Endothelial cell of umbilical vein (primary cell): ENCODE measurements at regions not wholly inside any gene's neighbourhood (a gene's known extent, or its start where the extent isn't known, plus 50 kb on each side); places are given as distances from the start of the nearest gene placed in this dataset.

Experiments used
- BruUV-seq: library from RNA; stranded (reverse); fragments of 400-500 nt; replicated peaks from 2 replicates; lab custom pipeline; 2021; lab: Mats Ljungman, UMichigan
- CTCF ChIA-PET: fragments of 300-600, 350-600 bp; sonication (Branson Sonifier 250); formaldehyde crosslinking; loops from one replicate; lab custom pipeline; 2021; ENCODE audit warnings: antibody characterized with exemption, inconsistent platforms; lab: Charles Lee
- POLR2A ChIA-PET: fragments of 300-600, 350-600 bp; sonication (Branson Sonifier 250); formaldehyde crosslinking; loops from one replicate; lab custom pipeline; 2021; ENCODE audit warnings: antibody characterized with exemption, inconsistent platforms; lab: Charles Lee
- DNase-seq: peaks from one replicate; pipeline ENCODE4 v3.0.0-alpha.2; 2011; ENCODE audit warnings: low read depth, low spot score
- FAIRE-seq: peaks from 2 replicates; lab custom pipeline; 2011; peaks lifted over from hg19 to GRCh38; lab: Jason Lieb, UNC
- H2AFZ ChIP-seq: 2 replicates; pipeline ENCODE4 v1.6.0; 2012; ENCODE audit warnings: low read depth, low read length, control low read depth, inconsistent platforms
- H3K27ac ChIP-seq: 2 replicates; pipeline ENCODE4 v1.5.1; 2011; ENCODE audit warnings: low read depth, mild to moderate bottlenecking, control low read depth, low read length, moderate library complexity; ENCODE audit not compliant: insufficient read depth
- H3K27me3 ChIP-seq, 2 experiments: 2 replicates each; pipeline versions ENCODE4 v1.6.0 to v1.6.1; 2011; ENCODE audit warnings: low read length in 2 of 2, mixed read lengths in 1 of 2; ENCODE audit not compliant: control insufficient read depth in 2 of 2, insufficient read depth in 2 of 2
- H3K36me3 ChIP-seq, 2 experiments: 2 replicates in 1 of 2; 3 replicates in 1 of 2; pipeline ENCODE4 v1.5.1; 2011; ENCODE audit warnings: low read length in 2 of 2, mild to moderate bottlenecking in 1 of 2, moderate library complexity in 1 of 2; ENCODE audit not compliant: control insufficient read depth in 2 of 2, insufficient read depth in 2 of 2; ENCODE audit errors: extremely low read depth in 1 of 2
- H3K4me1 ChIP-seq: 3 replicates; pipeline ENCODE4 v1.5.1; 2011; ENCODE audit warnings: mild to moderate bottlenecking, low read length; ENCODE audit not compliant: control insufficient read depth, insufficient read depth; ENCODE audit errors: extremely low read depth
- H3K4me2 ChIP-seq: 2 replicates; pipeline ENCODE4 v1.6.1; 2011; ENCODE audit warnings: low read length, control low read depth, mixed read lengths; ENCODE audit not compliant: insufficient read depth
- H3K4me3 ChIP-seq, 3 experiments: fragments of 200-600 bp in 1 of 3; sonication (generic), shearing (Covaris generic) in 1 of 3; replicated peaks in 1 of 3; 2 replicates each; pipeline ENCODE4 v1.5.1; 2011 to 2016; ENCODE audit warnings: control low read depth in 3 of 3, low read length in 3 of 3, mild to moderate bottlenecking in 2 of 3, inconsistent platforms in 1 of 3, low read depth in 1 of 3, moderate library complexity in 1 of 3; ENCODE audit not compliant: insufficient read depth in 1 of 3
- H3K79me2 ChIP-seq: 2 replicates; pipeline ENCODE4 v1.6.0; 2012; ENCODE audit warnings: low read length, inconsistent platforms; ENCODE audit not compliant: control insufficient read depth, insufficient read depth
- H3K9ac ChIP-seq: replicated peaks from 2 replicates; pipeline ENCODE3; 2011; ENCODE audit warnings: low read length, control low read depth; ENCODE audit not compliant: insufficient read depth; ENCODE audit errors: extremely low read depth
- H3K9me1 ChIP-seq: replicated peaks from 3 replicates; pipeline ENCODE4 v1.6.0; 2011; ENCODE audit warnings: mild to moderate bottlenecking, low read length; ENCODE audit not compliant: control insufficient read depth, insufficient read depth; ENCODE audit errors: extremely low read depth
- H3K9me3 ChIP-seq: replicated peaks from 2 replicates; pipeline ENCODE4 v1.5.1; 2012; ENCODE audit warnings: low read length, inconsistent platforms; ENCODE audit not compliant: control insufficient read depth, insufficient read depth
- H4K20me1 ChIP-seq: replicated peaks from 2 replicates; pipeline ENCODE3; 2011; ENCODE audit warnings: mild to moderate bottlenecking, low read length; ENCODE audit not compliant: control insufficient read depth, insufficient read depth; ENCODE audit errors: extremely low read depth
- EZH2 ChIP-seq: IDR thresholded peaks from 2 replicates; pipeline ENCODE4 v1.6.1; 2012; ENCODE audit warnings: borderline replicate concordance, low read depth, mild to moderate bottlenecking, moderate library complexity, low read length, inconsistent platforms; ENCODE audit not compliant: severe bottlenecking
- FOS ChIP-seq: IDR thresholded peaks from 2 replicates; pipeline ENCODE4 v1.6.1; 2011; ENCODE audit warnings: mild to moderate bottlenecking, low read length, moderate library complexity, borderline replicate concordance; ENCODE audit not compliant: insufficient read depth
- GATA2 ChIP-seq: IDR thresholded peaks from 2 replicates; pipeline ENCODE4 v1.7.0; 2011; ENCODE audit warnings: low read depth, mild to moderate bottlenecking, moderate library complexity, mixed read lengths, low read length; ENCODE audit not compliant: insufficient read length, insufficient read depth
- JUN ChIP-seq: IDR thresholded peaks from 2 replicates; pipeline ENCODE4 v1.6.1; 2011; ENCODE audit warnings: borderline replicate concordance, low read depth; ENCODE audit not compliant: insufficient read length, insufficient read depth
- MAX ChIP-seq: IDR thresholded peaks from 2 replicates; pipeline ENCODE4 v1.6.1; 2011; ENCODE audit not compliant: insufficient read depth, insufficient read length
- MYC ChIP-seq: IDR thresholded peaks from one replicate; pipeline ENCODE4 v1.6.1; 2011; ENCODE audit warnings: mild to moderate bottlenecking, low read depth, low read length
- POLR2A ChIP-seq: IDR thresholded peaks from 2 replicates; pipeline ENCODE4 v1.6.1; 2012; ENCODE audit warnings: low read depth, mild to moderate bottlenecking, control low read depth, low read length
- POLR2AphosphoS5 ChIP-seq: IDR thresholded peaks from 2 replicates; pipeline ENCODE4 v1.6.1; 2012; ENCODE audit warnings: low read depth, mild to moderate bottlenecking, control low read depth, low read length, moderate library complexity; ENCODE audit not compliant: insufficient read depth
- dilution Hi-C: fragments of 300-500 bp; cut with MboI; formaldehyde crosslinking; loops from one replicate; pipeline ENCODE4 v1.15.0; 2019; ENCODE audit warnings: low sequenced_read_pairs; ENCODE audit not compliant: extremely low pct_ligation_motif_present
- intact Hi-C: fragments of 100-400 bp; cut with micrococcal nuclease; formaldehyde crosslinking; loops from one replicate; pipeline ENCODE4 v1.10.0; 2022
- TF ChIP-seq, protein P1 (sequence below), 2 donors: IDR thresholded peaks; 1 replicate in 1 of 2; 2 replicates in 1 of 2; pipeline ENCODE4 v1.5.1; 2011; ENCODE audit warnings: low read length in 2 of 2, mild to moderate bottlenecking in 2 of 2, moderate library complexity in 2 of 2, control low read depth in 1 of 2, inconsistent platforms in 1 of 2, low read depth in 1 of 2; ENCODE audit not compliant: insufficient read depth in 1 of 2; ENCODE audit errors: extremely low read depth in 1 of 2

GRCh38 chr16:60484901-60485300, 1551.3 kb downstream of the CDH8 start:
- no peaks in the 10 kb centered on the region for H3K4me1 ChIP-seq
- no peak overlapping the region for H3K4me2 ChIP-seq
- no peaks in the 10 kb centered on the region for H3K9me3 ChIP-seq
- H3K9ac ChIP-seq: no peak overlapping the region
- no peak overlapping the region for H3K4me3 ChIP-seq
- no peaks in the 10 kb centered on the region for H3K9me1 ChIP-seq
- intact Hi-C loops (no loop called here), dilution Hi-C loops (no loop called here)
- no peaks in the 10 kb centered on the region for H3K36me3 ChIP-seq
- no peak overlapping the region for H2AFZ ChIP-seq
- no peaks in the 10 kb centered on the region for H4K20me1 ChIP-seq
- H3K27ac ChIP-seq: no peak overlapping the region
- POLR2A ChIA-PET: no interaction called here
- FAIRE-seq: no peak
- no TSS peak for BruUV-seq
- no peak for DNase-seq
- CTCF ChIA-PET: no interaction called here
- no peaks in the 10 kb centered on the region for H3K79me2 ChIP-seq
- H3K27me3 ChIP-seq: no peaks in the 10 kb centered on the region
- TF ChIP-seq JUN (no peak), MAX (no peak), EZH2 (no peak), GATA2 (no peak)

DNA sequence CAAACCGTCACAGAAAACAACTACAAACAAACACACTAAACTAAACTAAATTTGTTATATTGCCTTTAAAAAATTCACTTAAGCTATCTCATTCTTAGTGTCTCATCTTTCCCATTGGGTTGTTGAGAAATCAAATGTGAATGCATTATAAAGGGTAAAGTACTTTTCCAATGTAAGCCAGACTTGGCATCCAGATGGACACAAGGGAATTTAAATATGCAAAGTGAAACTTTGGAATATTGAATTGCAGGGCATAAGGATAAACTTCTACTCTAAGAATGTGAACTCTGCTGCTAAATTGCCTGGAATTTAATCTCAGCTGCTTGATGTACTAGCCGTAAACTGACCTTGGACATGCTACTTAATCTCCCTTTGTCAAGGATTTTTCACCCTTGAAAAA, 1554.6 kb downstream of the CDH8 start:
- DNase-seq (no peak), FAIRE-seq (no peak)
- intact Hi-C loops (no loop called here), dilution Hi-C loops (no loop called here)
- Histone ChIP-seq H3K4me2 (no peak overlapping the region), H3K27me3 (no peaks in the 10 kb centered on the region), H3K9me1 (no peaks in the 10 kb centered on the region), H3K36me3 (no peaks in the 10 kb centered on the region), H3K9me3 (no peaks in the 10 kb centered on the region), H3K9ac (no peak overlapping the region), H2AFZ (no peak overlapping the region), H3K4me3 (no peak overlapping the region), H3K27ac (no peak overlapping the region), H3K79me2 (no peaks in the 10 kb centered on the region), H3K4me1 (no peaks in the 10 kb centered on the region), H4K20me1 (no peaks in the 10 kb centered on the region)
- ChIA-PET CTCF (no interaction called here), POLR2A (no interaction called here)
- no TSS peak for BruUV-seq
- TF ChIP-seq POLR2AphosphoS5: no peak
- no peak for TF ChIP-seq POLR2A
- TF ChIP-seq MYC: no peak
- TF ChIP-seq MAX: no peak
- no peak for TF ChIP-seq GATA2
- TF ChIP-seq EZH2: no peak
- TF ChIP-seq, protein P1, sequence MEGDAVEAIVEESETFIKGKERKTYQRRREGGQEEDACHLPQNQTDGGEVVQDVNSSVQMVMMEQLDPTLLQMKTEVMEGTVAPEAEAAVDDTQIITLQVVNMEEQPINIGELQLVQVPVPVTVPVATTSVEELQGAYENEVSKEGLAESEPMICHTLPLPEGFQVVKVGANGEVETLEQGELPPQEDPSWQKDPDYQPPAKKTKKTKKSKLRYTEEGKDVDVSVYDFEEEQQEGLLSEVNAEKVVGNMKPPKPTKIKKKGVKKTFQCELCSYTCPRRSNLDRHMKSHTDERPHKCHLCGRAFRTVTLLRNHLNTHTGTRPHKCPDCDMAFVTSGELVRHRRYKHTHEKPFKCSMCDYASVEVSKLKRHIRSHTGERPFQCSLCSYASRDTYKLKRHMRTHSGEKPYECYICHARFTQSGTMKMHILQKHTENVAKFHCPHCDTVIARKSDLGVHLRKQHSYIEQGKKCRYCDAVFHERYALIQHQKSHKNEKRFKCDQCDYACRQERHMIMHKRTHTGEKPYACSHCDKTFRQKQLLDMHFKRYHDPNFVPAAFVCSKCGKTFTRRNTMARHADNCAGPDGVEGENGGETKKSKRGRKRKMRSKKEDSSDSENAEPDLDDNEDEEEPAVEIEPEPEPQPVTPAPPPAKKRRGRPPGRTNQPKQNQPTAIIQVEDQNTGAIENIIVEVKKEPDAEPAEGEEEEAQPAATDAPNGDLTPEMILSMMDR (IDR thresholded peaks at IDR 0.05; ENCODE audit: extremely low read depth in 1 of 2, insufficient read depth in 1 of 2, low read depth in 1 of 2, low read length in 2 of 2): no peak
- TF ChIP-seq FOS: no peak
- TF ChIP-seq JUN: no peak
